Heart left ventricle (tissue), 16 donors: ENCODE measurements at regions not wholly inside any gene's neighbourhood (a gene's known extent, or its start where the extent isn't known, plus 50 kb on each side); places are given as distances from the start of the nearest gene placed in this dataset.

Source experiments
- ATAC-seq, 4 donors: fragments of 200-7000 bp; cut with Tn5 transposase; one replicate each; pipeline ENCODE4 v1.9.1; 2020 to 2022; ENCODE audit warnings: moderate library complexity in 4 of 4, mild to moderate bottlenecking in 3 of 4, moderate number of reproducible peaks in 1 of 4
- DNase-seq, 5 donors: peaks; one replicate each; pipeline ENCODE4 v3.0.0-alpha.2; 2020
- H3K27ac ChIP-seq, 12 donors: fragments of 200-600 bp; sonication (generic) in 4 of 12; one replicate each; pipeline versions ENCODE4 v1.5.0 to v1.8.0; 2016 to 2022; ENCODE audit warnings: mild to moderate bottlenecking in 2 of 12
- H3K27me3 ChIP-seq, 9 donors: fragments of 200-600 bp; sonication (generic) in 2 of 9; one replicate each; pipeline versions ENCODE4 v1.5.1 to v1.8.0; 2016 to 2022; ENCODE audit warnings: mild to moderate bottlenecking in 3 of 9
- H3K36me3 ChIP-seq, 9 donors: fragments of 200-600 bp; sonication (generic) in 2 of 9; one replicate each; pipeline versions ENCODE4 v1.5.0 to v1.8.0; 2018 to 2022; ENCODE audit warnings: mild to moderate bottlenecking in 2 of 9
- H3K4me1 ChIP-seq, 12 donors: fragments of 200-600 bp; sonication (generic) in 4 of 12; one replicate each; pipeline versions ENCODE4 v1.5.0 to v1.8.0; 2016 to 2022; ENCODE audit warnings: mild to moderate bottlenecking in 3 of 12
- H3K4me3 ChIP-seq, 12 donors: fragments of 200-600 bp; sonication (generic) in 4 of 12; one replicate each; pipeline versions ENCODE4 v1.5.0 to v1.8.0; 2017 to 2022; ENCODE audit warnings: mild to moderate bottlenecking in 9 of 12, moderate library complexity in 4 of 12
- H3K9me3 ChIP-seq, 12 donors: fragments of 200-600 bp; sonication (generic) in 4 of 12; one replicate each; pipeline versions ENCODE4 v1.5.0 to v1.8.0; 2016 to 2022; ENCODE audit warnings: mild to moderate bottlenecking in 1 of 12
- CTCF ChIP-seq, 12 donors: fragments of 200-600 bp; sonication (generic) in 4 of 12; IDR thresholded peaks; one replicate each; pipeline versions ENCODE4 v1.5.0 to v1.8.0; 2018 to 2022; ENCODE audit warnings: antibody characterized with exemption in 12 of 12, mild to moderate bottlenecking in 5 of 12
- POLR2A ChIP-seq, 2 donors: fragments of 450-650 bp; IDR thresholded peaks; one replicate each; pipeline ENCODE4 v1.6.1; 2017; ENCODE audit warnings: antibody characterized with exemption in 2 of 2, mild to moderate bottlenecking in 2 of 2, moderate library complexity in 2 of 2
- WGBS, 4 donors: extraction: QIAGEN DNeasy Blood & Tissue Kit in 2 of 4; methylation state at CpG; one replicate each; pipeline versions ENCODE4 v1.1.5 to v1.1.7; 2013 to 2018; 5-methylcytosine and 5-hydroxymethylcytosine counted together
- intact Hi-C, 10 donors: fragments of 100-400 bp; cut with DNase I; formaldehyde crosslinking; loops; one replicate each; pipeline versions ENCODE4 v1.11.1 to v1.14.2; 2022
- donor health status: ischemic (EF 13 %, LVEDD 7.1; RV severe dilation, severe dysfunction).
- donor health status: healthy with polysubstance abuse.
- donor health status: DM: no; HTN: yes; CAD: no.
- donor health status: DM: no; HTN: no; CAD: no.
- donor health status: ischemic (EF 25% LVEDD 6.9; RV normal size, moderate dysfunction).
- donor health status: ischemic (EF 25% LVEDD 5.7; RV mildly dilated, moderate dysfunction).
- donor health status: healthy.
- donor health status: DM: yes; HTN: yes; CAD: no.
- donor health status: ischemic (EF 35%, LVEDD 5.7; RV mildly dilated, moderate dysfunction).
- donor health status: nonischemic (EF 11% LVEDD 7.7; RV severe dilation, severe dysfunction).
- donor health status: DM: yes; HTN: yes; CAD: no.
- donor health status: PGD.
- donor health status: ischemic (EF 29% LVEDD 5.4; RV normal size, mild dysfunction).
- donor health status: nonischemic (EF 23%, LVEDD 6.1; RV moderate dilation, normal function).

- Histone ChIP-seq H3K36me3 (no peaks in the 10 kb centered on the region), H3K27me3 (no peaks in the 10 kb centered on the region), H3K4me3 (no peak overlapping the region), H3K9me3 (peaks cover 0 to 14% (median 2%) of the 10 kb centered on the region in 12 donors), H3K4me1 (no peaks in the 10 kb centered on the region), H3K27ac (no peak overlapping the region)
- intact Hi-C loops, result no loop called here
- no peak for TF ChIP-seq CTCF (IDR thresholded peaks at IDR 0.05)
- TF ChIP-seq POLR2A (IDR thresholded peaks at IDR 0.05), result no peak
- WGBS, 4 donors, result 42 to 58% (median 50%) methylated on average over 2 of the region's 2 CpGs
- DNase-seq (no peak), ATAC-seq (no peak)
Observed at GRCh38 chr5:4189317-4189716, 593.7 kb downstream of the IRX1 start.

DNA sequence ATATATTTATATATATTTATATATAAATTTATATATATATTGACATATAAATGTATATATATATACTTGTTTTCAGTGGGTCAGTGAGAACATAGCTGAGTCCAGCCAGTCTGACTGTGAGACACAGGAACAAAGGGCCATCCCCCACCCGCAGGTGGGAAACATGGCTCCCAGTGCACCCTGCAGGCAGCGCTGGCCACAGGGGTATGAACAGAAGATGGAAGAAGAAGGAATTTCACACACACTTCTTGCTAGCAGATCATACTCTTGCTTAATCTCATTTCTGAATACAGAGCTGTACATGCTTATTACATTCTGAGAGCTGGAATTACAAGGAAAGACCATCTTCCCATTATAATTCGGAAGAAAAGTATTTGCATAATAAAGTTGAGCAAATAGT lies 595.4 kb downstream of the IRX1 start:
- no peak for TF ChIP-seq POLR2A (IDR thresholded peaks at IDR 0.05)
- no peak for TF ChIP-seq CTCF (IDR thresholded peaks at IDR 0.05)
- WGBS, 4 donors, result 90 to 97% (median 93%) methylated on average over 3 of the region's 3 CpGs
- no peak overlapping the region for H3K27ac ChIP-seq
- no peaks in the 10 kb centered on the region for H3K27me3 ChIP-seq
- H3K4me1 ChIP-seq, result no peaks in the 10 kb centered on the region
- H3K4me3 ChIP-seq, result no peak overlapping the region
- ATAC-seq (no peak), DNase-seq (no peak)
- intact Hi-C loops, result no loop called here
- H3K9me3 ChIP-seq, result no peaks in the 10 kb centered on the region
- no peaks in the 10 kb centered on the region for H3K36me3 ChIP-seq

DNA sequence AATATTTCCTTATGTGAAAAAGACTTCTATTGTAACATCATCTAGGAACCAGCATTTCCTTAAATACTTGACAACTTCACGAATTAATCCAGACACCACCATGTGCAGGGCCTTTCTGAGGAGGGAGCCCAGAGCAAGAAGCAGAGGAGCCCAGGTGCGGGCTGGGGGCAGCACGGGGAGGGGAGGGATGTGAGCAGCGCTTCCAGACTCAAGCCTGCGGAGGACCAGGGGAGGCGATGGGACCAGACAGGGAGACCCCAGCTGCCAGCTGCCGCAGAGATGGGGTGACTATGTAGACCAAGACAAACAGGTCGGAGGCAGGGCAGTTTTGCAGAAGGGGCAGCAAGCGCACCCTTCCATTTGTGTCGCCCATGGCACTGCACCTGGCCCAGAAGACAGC lies 596.1 kb downstream of the IRX1 start:
- TF ChIP-seq CTCF (IDR thresholded peaks at IDR 0.05) (no peak), POLR2A (IDR thresholded peaks at IDR 0.05) (no peak)
- Histone ChIP-seq H3K36me3 (no peaks in the 10 kb centered on the region), H3K4me1 (no peaks in the 10 kb centered on the region), H3K4me3 (no peak overlapping the region), H3K9me3 (no peaks in the 10 kb centered on the region), H3K27ac (no peak overlapping the region), H3K27me3 (no peaks in the 10 kb centered on the region)
- 89 to 92% (median 91%) methylated on average over 10 of the region's 10 CpGs for WGBS, 4 donors
- no peak for ATAC-seq
- DNase-seq, result no peak
- intact Hi-C loops, result no loop called here

GRCh38 chr5:4192111-4192510 lies 596.5 kb downstream of the IRX1 start:
- no peak for TF ChIP-seq POLR2A (IDR thresholded peaks at IDR 0.05)
- no peak for TF ChIP-seq CTCF (IDR thresholded peaks at IDR 0.05)
- intact Hi-C loops, result no loop called here
- Histone ChIP-seq H3K27ac (no peak overlapping the region), H3K4me3 (no peak overlapping the region), H3K9me3 (no peaks in the 10 kb centered on the region), H3K36me3 (no peaks in the 10 kb centered on the region), H3K27me3 (no peaks in the 10 kb centered on the region), H3K4me1 (no peaks in the 10 kb centered on the region)
- no peak for ATAC-seq
- DNase-seq, result no peak
- WGBS, 4 donors, result 86 to 91% (median 90%) methylated on average over 10 of the region's 10 CpGs
